H1 (cell line): ENCODE measurements at regions not wholly inside any gene's neighbourhood (a gene's known extent, or its start where the extent isn't known, plus 50 kb on each side); places are given as distances from the start of the nearest gene placed in this dataset.

Experiments
- CTCF ChIA-PET: fragments of 300-600 bp; sonication (Branson Sonifier 250); formaldehyde crosslinking; loops from one replicate; lab custom pipeline; 2021; ENCODE audit not compliant: partially characterized antibody; lab: Charles Lee
- POLR2A ChIA-PET: fragments of 300-600 bp; sonication (Branson Sonifier 250); formaldehyde crosslinking; loops from one replicate; lab custom pipeline; 2021; ENCODE audit warnings: inconsistent platforms; ENCODE audit not compliant: partially characterized antibody; lab: Charles Lee
- DNase-seq, 2 experiments: peaks; one replicate each; pipeline versions ENCODE4 v3.0.0 to v3.0.0-alpha.2; 2010 to 2022; ENCODE audit warnings: low spot score in 2 of 2, low read depth in 1 of 2, mixed read lengths in 1 of 2
- FAIRE-seq: peaks from 2 replicates; lab custom pipeline; 2011; peaks lifted over from hg19 to GRCh38; lab: Jason Lieb, UNC
- H2AFZ ChIP-seq: 2 replicates; pipeline ENCODE4 v1.8.1; 2012; ENCODE audit warnings: low read length, inconsistent platforms
- H2AK5ac ChIP-seq: 2 replicates; pipeline ENCODE4 v1.6.1; 2013; ENCODE audit warnings: low read depth, low read length
- H2BK120ac ChIP-seq: replicated peaks from 2 replicates; pipeline ENCODE3; 2013; ENCODE audit warnings: low read depth, low read length, inconsistent platforms
- H2BK12ac ChIP-seq: 2 replicates; pipeline ENCODE4 v1.6.1; 2013; ENCODE audit warnings: low read depth, low read length
- H2BK15ac ChIP-seq: 2 replicates; pipeline ENCODE4 v1.6.1; 2013; ENCODE audit warnings: low read length
- H2BK20ac ChIP-seq: 2 replicates; pipeline ENCODE4 v1.6.1; 2013; ENCODE audit warnings: low read length
- H2BK5ac ChIP-seq: 2 replicates; pipeline ENCODE4 v1.6.1; 2013; ENCODE audit warnings: low read depth, low read length
- H3K14ac ChIP-seq: 2 replicates; pipeline ENCODE4 v1.6.1; 2013; ENCODE audit warnings: inconsistent platforms; ENCODE audit not compliant: insufficient read length
- H3K18ac ChIP-seq: 2 replicates; pipeline ENCODE4 v1.6.1; 2013; ENCODE audit warnings: low read length; ENCODE audit errors: extremely low read depth
- H3K23ac ChIP-seq: 2 replicates; pipeline ENCODE4 v1.6.1; 2013; ENCODE audit warnings: inconsistent platforms; ENCODE audit not compliant: insufficient read length
- H3K23me2 ChIP-seq: 2 replicates; pipeline ENCODE4 v1.6.1; 2013; ENCODE audit warnings: low read depth, low read length
- H3K27ac ChIP-seq: 2 replicates; pipeline ENCODE4 v1.6.1; 2011; ENCODE audit warnings: low read depth, low read length, inconsistent platforms
- H3K27me3 ChIP-seq, 4 experiments: replicated peaks in 1 of 4; 1 replicate in 1 of 4; 2 replicates in 3 of 4; pipeline versions ENCODE4 v1.6.1 to v1.8.1; 2011 to 2013; ENCODE audit warnings: low read length in 3 of 4, mild to moderate bottlenecking in 3 of 4, inconsistent platforms in 2 of 4, mixed read lengths in 2 of 4, moderate library complexity in 1 of 4; ENCODE audit not compliant: control insufficient read depth in 3 of 4, insufficient read depth in 3 of 4; ENCODE audit errors: extremely low read depth in 1 of 4
- H3K36me3 ChIP-seq, 4 experiments: 2 replicates each; pipeline versions ENCODE4 v1.6.1 to v1.8.1; 2011 to 2013; ENCODE audit warnings: mild to moderate bottlenecking in 4 of 4, low read length in 3 of 4, moderate library complexity in 2 of 4, control low read depth in 1 of 4, inconsistent platforms in 1 of 4; ENCODE audit not compliant: insufficient read depth in 4 of 4, control insufficient read depth in 2 of 4
- H3K4ac ChIP-seq: replicated peaks from 2 replicates; pipeline ENCODE3; 2013; ENCODE audit warnings: low read length, low read depth, mixed read lengths, inconsistent platforms; ENCODE audit not compliant: insufficient read length
- H3K4me1 ChIP-seq, 4 experiments: replicated peaks in 1 of 4; 1 replicate in 1 of 4; 2 replicates in 3 of 4; pipeline versions ENCODE4 v1.6.1 to v1.8.1; 2011 to 2013; ENCODE audit warnings: low read length in 3 of 4, inconsistent platforms in 2 of 4, mixed read lengths in 1 of 4; ENCODE audit not compliant: insufficient read depth in 4 of 4, control insufficient read depth in 3 of 4
- H3K4me2 ChIP-seq, 2 experiments: 2 replicates each; pipeline versions ENCODE4 v1.6.1 to v1.8.1; 2011 to 2013; ENCODE audit warnings: low read depth in 2 of 2, low read length in 2 of 2, control low read depth in 1 of 2, inconsistent platforms in 1 of 2, mild to moderate bottlenecking in 1 of 2; ENCODE audit not compliant: insufficient read depth in 1 of 2
- H3K4me3 ChIP-seq, 4 experiments: fragments of 200-600, 300-600 bp in 1 of 4; sonication (generic), shearing (Covaris generic), sonication (Bioruptor Twin) in 1 of 4; 2 replicates each; pipeline versions ENCODE4 v1.5.1 to v1.8.1; 2011 to 2016; ENCODE audit warnings: low read length in 4 of 4, low read depth in 3 of 4, control low read depth in 2 of 4, inconsistent platforms in 2 of 4, mild to moderate bottlenecking in 2 of 4, mixed read lengths in 1 of 4, moderate library complexity in 1 of 4; ENCODE audit not compliant: insufficient read depth in 2 of 4; ENCODE audit errors: extremely low read depth in 1 of 4
- H3K56ac ChIP-seq: replicated peaks from 2 replicates; pipeline ENCODE3; 2013; ENCODE audit warnings: low read depth, mild to moderate bottlenecking, mixed read lengths, low read length, inconsistent platforms; ENCODE audit not compliant: insufficient read length
- H3K79me1 ChIP-seq: 2 replicates; pipeline ENCODE4 v1.6.1; 2013; ENCODE audit warnings: low read depth, low read length, control low read depth
- H3K79me2 ChIP-seq, 2 experiments: 2 replicates each; pipeline versions ENCODE4 v1.6.1 to v1.8.1; 2012 to 2013; ENCODE audit warnings: low read length in 2 of 2, mild to moderate bottlenecking in 2 of 2, inconsistent platforms in 1 of 2; ENCODE audit not compliant: insufficient read depth in 2 of 2, control insufficient read depth in 1 of 2
- H3K9ac ChIP-seq, 4 experiments: replicated peaks in 1 of 4; 1 replicate in 1 of 4; 2 replicates in 3 of 4; pipeline versions ENCODE4 v1.6.1 to v1.8.1; 2011 to 2013; ENCODE audit warnings: low read depth in 3 of 4, low read length in 3 of 4, control low read depth in 2 of 4, mild to moderate bottlenecking in 2 of 4, moderate library complexity in 2 of 4, inconsistent platforms in 1 of 4; ENCODE audit errors: extremely low read depth in 1 of 4
- H3K9me3 ChIP-seq, 2 experiments: 2 replicates each; pipeline versions ENCODE4 v1.6.1 to v1.8.1; 2012 to 2013; ENCODE audit warnings: mild to moderate bottlenecking in 2 of 2, moderate library complexity in 2 of 2, control low read depth in 1 of 2, inconsistent platforms in 1 of 2, low read depth in 1 of 2, low read length in 1 of 2, mixed read lengths in 1 of 2; ENCODE audit not compliant: insufficient read depth in 2 of 2
- H4K20me1 ChIP-seq, 2 experiments: replicated peaks in 1 of 2; 2 replicates each; pipeline versions ENCODE3 to v1.8.1; 2011 to 2013; ENCODE audit warnings: inconsistent platforms in 2 of 2, low read length in 2 of 2, mild to moderate bottlenecking in 1 of 2; ENCODE audit not compliant: insufficient read depth in 2 of 2, control insufficient read depth in 1 of 2
- H4K5ac ChIP-seq: 2 replicates; pipeline ENCODE4 v1.6.1; 2013; ENCODE audit warnings: low read length, low read depth, mixed read lengths, inconsistent platforms; ENCODE audit not compliant: insufficient read length
- H4K8ac ChIP-seq: 2 replicates; pipeline ENCODE4 v1.8.0; 2013; ENCODE audit warnings: mild to moderate bottlenecking, moderate library complexity, low read length, inconsistent platforms; ENCODE audit not compliant: insufficient read depth; ENCODE audit errors: extremely low read depth
- H4K91ac ChIP-seq: replicated peaks from 2 replicates; pipeline ENCODE3; 2013; ENCODE audit warnings: low read length, mixed read lengths, inconsistent platforms; ENCODE audit not compliant: insufficient read length
- CBX5 ChIP-seq: fragments of 300-800, 300-1000 bp; sonication (generic); IDR thresholded peaks from 2 replicates; pipeline ENCODE4 v1.7.1; 2016; ENCODE audit warnings: antibody characterized with exemption, low read length, low read depth
- CBX8 ChIP-seq: fragments of 300-800, 300-1000 bp; sonication (generic); IDR thresholded peaks from 2 replicates; pipeline ENCODE4 v1.7.1; 2016; ENCODE audit warnings: low read depth, low read length, borderline replicate concordance
- CEBPB ChIP-seq: IDR thresholded peaks from 2 replicates; pipeline ENCODE4 v1.6.1; 2012; ENCODE audit warnings: low read depth, low read length
- HDAC2 ChIP-seq, 2 experiments: fragments of 300-600 bp in 1 of 2; sonication (generic) in 1 of 2; IDR thresholded peaks; 2 replicates each; pipeline ENCODE4 v1.6.1; 2011 to 2012; ENCODE audit warnings: low read depth in 2 of 2, low read length in 2 of 2, mild to moderate bottlenecking in 2 of 2, moderate library complexity in 2 of 2, borderline replicate concordance in 1 of 2, inconsistent platforms in 1 of 2
- JUN ChIP-seq: IDR thresholded peaks from 2 replicates; pipeline ENCODE4 v1.6.1; 2011; ENCODE audit warnings: low read depth, mild to moderate bottlenecking, improper control_type of control experiment, low read length
- NANOG ChIP-seq: IDR thresholded peaks from 2 replicates; pipeline ENCODE4 v1.6.1; 2011; ENCODE audit warnings: low read length, low read depth, mild to moderate bottlenecking, inconsistent platforms; ENCODE audit not compliant: insufficient read depth, poor library complexity, severe bottlenecking
- POLR2A ChIP-seq, 2 experiments: IDR thresholded peaks; 1 replicate in 1 of 2; 2 replicates in 1 of 2; pipeline ENCODE4 v1.6.1; 2011; ENCODE audit warnings: low read depth in 2 of 2, low read length in 2 of 2, mild to moderate bottlenecking in 2 of 2; ENCODE audit errors: control extremely low read depth in 1 of 2
- RNF2 ChIP-seq: fragments of 200-900, 300-1000 bp; sonication (generic); IDR thresholded peaks from 2 replicates; pipeline ENCODE4 v1.7.1; 2016; ENCODE audit warnings: borderline replicate concordance, low read depth, mild to moderate bottlenecking, antibody characterized with exemption, low read length; ENCODE audit not compliant: poor library complexity, severe bottlenecking; ENCODE audit errors: missing control alignments
- SIRT6 ChIP-seq: IDR thresholded peaks from one replicate; pipeline ENCODE4 v1.7.1; 2012; ENCODE audit warnings: low read length, inconsistent platforms
- TCF12 ChIP-seq: IDR thresholded peaks from 2 replicates; pipeline ENCODE4 v1.6.1; 2011; ENCODE audit warnings: low read depth, mild to moderate bottlenecking, low read length
- WGBS, 2 experiments: shearing (Covaris generic) in 1 of 2; methylation state at CpG; one replicate each; pipeline versions ENCODE4 v1.1.6 to v1.1.7; 2013 to 2015; ENCODE audit warnings: low lambda C conversion rate in 2 of 2, mixed read lengths in 2 of 2, inconsistent platforms in 1 of 2, low coverage in 1 of 2, missing lambda C conversion rate in 1 of 2; ENCODE audit not compliant: insufficient replicate concordance in 2 of 2, insufficient coverage in 1 of 2, insufficient read length in 1 of 2; ENCODE audit errors: extremely low coverage in 1 of 2, missing lambda C conversion rate in 1 of 2; 5-methylcytosine and 5-hydroxymethylcytosine counted together
- TF ChIP-seq, protein P1 (sequence below): IDR thresholded peaks from 2 replicates; pipeline ENCODE4 v1.6.1; 2012; ENCODE audit warnings: inconsistent platforms

DNA sequence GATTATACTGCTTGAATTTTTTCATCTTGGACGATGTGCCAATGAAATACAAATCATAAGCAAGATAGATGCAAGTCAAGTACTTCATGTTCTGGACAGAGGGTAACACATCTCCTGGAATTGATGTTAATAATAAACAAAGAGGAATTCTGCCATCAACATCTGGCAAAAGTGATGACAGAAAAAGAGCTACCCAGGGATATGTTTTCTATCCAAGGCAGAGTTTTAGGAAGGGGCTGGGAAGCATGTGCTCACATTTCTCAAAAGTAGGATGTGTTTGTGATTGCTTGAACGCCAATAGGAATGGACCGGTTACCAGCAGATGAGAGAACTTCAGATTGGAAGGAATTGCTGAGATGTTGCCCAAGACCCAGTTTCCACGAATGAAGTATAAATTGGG is 242.6 kb upstream of the AGTR1 start:
- Histone ChIP-seq H4K20me1 (no peaks in the 10 kb centered on the region), H3K27me3 (no peaks in the 10 kb centered on the region), H3K36me3 (no peaks in the 10 kb centered on the region), H4K5ac (no peak overlapping the region), H3K79me2 (no peaks in the 10 kb centered on the region), H3K56ac (no peak overlapping the region), H2BK15ac (no peak overlapping the region), H4K8ac (no peak overlapping the region), H3K27ac (no peak overlapping the region), H3K23me2 (no peaks in the 10 kb centered on the region), H2BK5ac (no peak overlapping the region), H3K79me1 (no peaks in the 10 kb centered on the region), H3K23ac (no peak overlapping the region), H2AFZ (no peak overlapping the region), H3K14ac (no peak overlapping the region), H3K4me1 (no peaks in the 10 kb centered on the region), H3K4ac (no peak overlapping the region), H3K4me2 (no peak overlapping the region), H3K18ac (no peak overlapping the region), H2BK20ac (no peak overlapping the region), H4K91ac (no peak overlapping the region), H3K4me3 (no peak overlapping the region), H3K9ac (no peak overlapping the region), H3K9me3 (peaks cover 3% of the 10 kb centered on the region in 2 experiments; a peak in 1 of 4 replicates), H2BK120ac (no peak overlapping the region), H2BK12ac (no peak overlapping the region), H2AK5ac (no peak overlapping the region)
- no peak for FAIRE-seq
- POLR2A ChIA-PET: no interaction called here
- CTCF ChIA-PET: no interaction called here
- TF ChIP-seq, protein P1, sequence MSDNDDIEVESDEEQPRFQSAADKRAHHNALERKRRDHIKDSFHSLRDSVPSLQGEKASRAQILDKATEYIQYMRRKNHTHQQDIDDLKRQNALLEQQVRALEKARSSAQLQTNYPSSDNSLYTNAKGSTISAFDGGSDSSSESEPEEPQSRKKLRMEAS: no peak
- TF ChIP-seq HDAC2 (IDR thresholded peaks at IDR 0.05; ENCODE audit: borderline replicate concordance in 1 of 2, low read depth in 2 of 2, low read length in 2 of 2) (no peak), CBX5 (no peak), TCF12 (no peak), SIRT6 (no peak), POLR2A (IDR thresholded peaks at IDR 0.05; ENCODE audit: control extremely low read depth in 1 of 2, low read depth in 2 of 2, low read length in 2 of 2) (no peak), JUN (no peak), CEBPB (no peak), CBX8 (no peak), NANOG (no peak), RNF2 (no peak)
- DNase-seq: no peak
- WGBS, 2 experiments: 88% methylated on average over 4 of the region's 4 CpGs; no CpG with 5 or more reads in 1 of the 2 experiments
